K562 (cell line): ENCODE measurements at regions not wholly inside any gene's neighbourhood (a gene's known extent, or its start where the extent isn't known, plus 50 kb on each side); places are given as distances from the start of the nearest gene placed in this dataset.

Experiments used
- ATAC-seq: fragments of 200-7000 bp; cut with Tn5 transposase; 3 replicates; pipeline ENCODE4 v1.9.1; 2020; ENCODE audit warnings: moderate library complexity
- BruUV-seq: library from RNA; stranded (reverse); fragments of 400-500 nt; replicated peaks from 2 replicates; lab custom pipeline; 2021; lab: Mats Ljungman, UMichigan
- CTCF ChIA-PET: fragments of 300-600 bp; formaldehyde crosslinking; extraction: SDS; loops from one replicate; lab custom pipeline; 2021; ENCODE audit warnings: low intra/inter-chr PET ratio; lab: Yijun Ruan, JAX
- POLR2A ChIA-PET: fragments of 300-600, 350-650 bp; sonication (Branson Sonifier 250); formaldehyde crosslinking; extraction: SDS; loops from one replicate; lab custom pipeline; 2021; ENCODE audit warnings: antibody characterized with exemption, inconsistent platforms; lab: Yijun Ruan, JAX
- DNase-seq, 4 experiments: peaks; one replicate each; pipeline versions ENCODE4 v3.0.0 to v3.0.0-alpha.2; 2011 to 2018; ENCODE audit warnings: low spot score in 3 of 4, mixed read lengths in 3 of 4; ENCODE audit errors: extremely low read depth in 1 of 4
- FAIRE-seq: peaks from 2 replicates; lab custom pipeline; 2011; peaks lifted over from hg19 to GRCh38; lab: Jason Lieb, UNC
- H2AFZ ChIP-seq: 2 replicates; pipeline ENCODE4 v1.6.0; 2011; ENCODE audit warnings: low read depth, low read length, control low read depth, inconsistent platforms
- H3K27ac ChIP-seq: fragments of 200-600 bp; 3 replicates; pipeline ENCODE4 v1.8.0; 2011; ENCODE audit warnings: low read depth, mild to moderate bottlenecking, control low read depth, inconsistent platforms, low read length, moderate library complexity, mixed read lengths; ENCODE audit errors: extremely low read depth
- H3K27me3 ChIP-seq, 2 experiments: fragments of 300-600 bp in 1 of 2; 2 replicates in 1 of 2; 3 replicates in 1 of 2; pipeline versions ENCODE4 v1.6.0 to v1.8.0; 2011; ENCODE audit warnings: inconsistent platforms in 2 of 2, low read length in 2 of 2, mild to moderate bottlenecking in 1 of 2, mixed read lengths in 1 of 2, moderate library complexity in 1 of 2; ENCODE audit not compliant: control insufficient read depth in 2 of 2, insufficient read depth in 2 of 2
- H3K36me3 ChIP-seq: fragments of 300-600 bp; 3 replicates; pipeline ENCODE4 v1.8.0; 2011; ENCODE audit warnings: mild to moderate bottlenecking, low read length, inconsistent platforms; ENCODE audit not compliant: control insufficient read depth, insufficient read depth
- H3K4me1 ChIP-seq, 2 experiments: fragments of 200-600 bp in 1 of 2; replicated peaks in 1 of 2; 2 replicates in 1 of 2; 3 replicates in 1 of 2; pipeline versions ENCODE4 v1.5.1 to v1.8.0; 2011; ENCODE audit warnings: inconsistent platforms in 2 of 2, low read length in 2 of 2, mild to moderate bottlenecking in 1 of 2, mixed read lengths in 1 of 2, moderate library complexity in 1 of 2; ENCODE audit not compliant: control insufficient read depth in 2 of 2, insufficient read depth in 2 of 2
- H3K4me2 ChIP-seq: 2 replicates; pipeline ENCODE4 v1.6.1; 2011; ENCODE audit warnings: low read length, control low read depth, inconsistent platforms, mixed read lengths; ENCODE audit not compliant: insufficient read depth
- H3K4me3 ChIP-seq: fragments of 200-600 bp; sonication (generic), shearing (Covaris generic); 2 replicates; pipeline ENCODE4 v1.5.1; 2016; ENCODE audit warnings: control low read depth, inconsistent platforms
- H3K79me2 ChIP-seq: fragments of 200-600 bp; 3 replicates; pipeline ENCODE4 v1.8.0; 2011; ENCODE audit warnings: low read length, inconsistent platforms; ENCODE audit not compliant: control insufficient read depth, insufficient read depth
- H3K9ac ChIP-seq, 2 experiments: 2 replicates each; pipeline versions ENCODE4 v1.6.0 to v1.6.1; 2011; ENCODE audit warnings: low read depth in 2 of 2, low read length in 2 of 2, control low read depth in 1 of 2, inconsistent platforms in 1 of 2, mild to moderate bottlenecking in 1 of 2, mixed read lengths in 1 of 2; ENCODE audit not compliant: insufficient read depth in 1 of 2
- H3K9me1 ChIP-seq: one replicate; pipeline ENCODE4 v1.6.0; 2011; ENCODE audit warnings: inconsistent platforms, mild to moderate bottlenecking, low read length, moderate library complexity; ENCODE audit not compliant: control insufficient read depth, insufficient read depth
- H3K9me3 ChIP-seq: replicated peaks from 2 replicates; pipeline ENCODE4 v1.5.1; 2011; ENCODE audit warnings: low read depth, low read length, inconsistent platforms; ENCODE audit not compliant: control insufficient read depth, insufficient read depth
- H4K20me1 ChIP-seq: replicated peaks from 2 replicates; pipeline ENCODE4 v1.6.1; 2011; ENCODE audit warnings: low read length, inconsistent platforms, mixed read lengths; ENCODE audit not compliant: control insufficient read depth, insufficient read depth
- ATF7 ChIP-seq: fragments of 450-650 bp; IDR thresholded peaks from 2 replicates; pipeline ENCODE4 v1.7.1; 2014; ENCODE audit warnings: mild to moderate bottlenecking, moderate library complexity
- CEBPB ChIP-seq: fragments of 450-650 bp; IDR thresholded peaks from 2 replicates; pipeline ENCODE4 v1.6.1; 2016; ENCODE audit warnings: missing genetic modification characterization, missing compliant biosample characterization
- CEBPG ChIP-seq, 3 experiments: fragments of 200-800 bp in 1 of 3; sonication (Bioruptor generic) in 1 of 3; sonication (generic) in 1 of 3; formaldehyde crosslinking in 1 of 3; IDR thresholded peaks in 2 of 3; conservative IDR thresholded peaks in 1 of 3; 2 replicates each; pipeline versions ENCODE4 v1.6.1 to v1.8.0; 2016 to 2022; ENCODE audit warnings: missing compliant biosample characterization in 2 of 3, missing genetic modification characterization in 2 of 3, mild to moderate bottlenecking in 1 of 3, missing genetic modification reagents in 1 of 3
- CXXC5 ChIP-seq: fragments of 250-450 bp; sonication (Bioruptor Pico); IDR thresholded peaks from 2 replicates; pipeline ENCODE4 v1.8.0; 2022; ENCODE audit warnings: inconsistent platforms, mild to moderate bottlenecking, moderate library complexity
- FOXJ2 ChIP-seq: fragments of 200-800 bp; sonication (Bioruptor generic); IDR thresholded peaks from 2 replicates; pipeline ENCODE4 v1.6.1; 2016; ENCODE audit warnings: missing genetic modification characterization, missing compliant biosample characterization
- KDM1A ChIP-seq, 2 experiments: fragments of 450-650 bp; IDR thresholded peaks; 2 replicates each; pipeline ENCODE4 v1.6.1; 2016; ENCODE audit warnings: mild to moderate bottlenecking in 2 of 2
- KDM5B ChIP-seq: fragments of 200-600 bp; sonication (generic); IDR thresholded peaks from 2 replicates; pipeline ENCODE4 v1.6.1; 2012; ENCODE audit warnings: low read depth, mild to moderate bottlenecking, moderate library complexity, low read length, control low read depth, inconsistent platforms; ENCODE audit not compliant: insufficient replicate concordance
- NFIC ChIP-seq: fragments of 450-650 bp; IDR thresholded peaks from 2 replicates; pipeline ENCODE4 v1.6.1; 2017; ENCODE audit warnings: mild to moderate bottlenecking, inconsistent platforms
- NFIX ChIP-seq: fragments of 250-450 bp; sonication (Bioruptor Pico); IDR thresholded peaks from 2 replicates; pipeline ENCODE4 v1.4.0; 2020; ENCODE audit warnings: low read depth, mild to moderate bottlenecking, moderate library complexity
- ZSCAN32 ChIP-seq: fragments of 450-650 bp; formaldehyde crosslinking; IDR thresholded peaks from 2 replicates; pipeline ENCODE4 v1.4.0; 2020; ENCODE audit warnings: mild to moderate bottlenecking, moderate library complexity
- WGBS: fragments of 100-300 bp; shearing (Covaris generic); methylation state at CpG from one replicate; pipeline ENCODE4 v1.1.6; 2016; ENCODE audit warnings: low coverage, mixed read lengths; ENCODE audit not compliant: insufficient coverage; ENCODE audit errors: missing lambda C conversion rate; 5-methylcytosine and 5-hydroxymethylcytosine counted together
- in situ Hi-C: fragments of 300-500 bp; cut with MboI; formaldehyde crosslinking; loops from 4 replicates; pipeline ENCODE4 v1.15.0; 2018; ENCODE audit warnings: inconsistent platforms, mixed read lengths
- intact Hi-C: fragments of 100-400 bp; cut with micrococcal nuclease; formaldehyde crosslinking; loops from 2 replicates; pipeline ENCODE4 v1.14.2; 2022
- TF ChIP-seq, protein P1 (sequence below): fragments of 450-650 bp; formaldehyde crosslinking; IDR thresholded peaks from 2 replicates; pipeline ENCODE4 v1.4.0; 2022; ENCODE audit warnings: mild to moderate bottlenecking, moderate library complexity
- TF ChIP-seq, protein P2 (sequence below): fragments of 450-650 bp; IDR thresholded peaks from 2 replicates; pipeline ENCODE4 v1.6.1; 2016; ENCODE audit warnings: missing biosample characterization, missing genetic modification characterization
- TF ChIP-seq, protein P3 (sequence below), 2 experiments: fragments of 450-650 bp in 1 of 2; sonication (generic) in 1 of 2; formaldehyde crosslinking in 1 of 2; IDR thresholded peaks in 1 of 2; conservative IDR thresholded peaks in 1 of 2; 2 replicates each; pipeline versions ENCODE4 v1.6.1 to v1.8.1; 2016 to 2023; ENCODE audit warnings: mild to moderate bottlenecking in 2 of 2, moderate library complexity in 2 of 2, inconsistent platforms in 1 of 2, missing genetic modification reagents in 1 of 2
- TF ChIP-seq, protein P4 (sequence below): IDR thresholded peaks from 2 replicates; pipeline ENCODE4 v1.6.1; 2011; ENCODE audit warnings: borderline replicate concordance, low read depth, mild to moderate bottlenecking, moderate library complexity, low read length; ENCODE audit not compliant: insufficient read depth, poor library complexity, severe bottlenecking
- TF ChIP-seq, protein P5 (sequence below): sonication (generic); IDR thresholded peaks from 2 replicates; pipeline ENCODE4 v1.6.1; 2016

DNA sequence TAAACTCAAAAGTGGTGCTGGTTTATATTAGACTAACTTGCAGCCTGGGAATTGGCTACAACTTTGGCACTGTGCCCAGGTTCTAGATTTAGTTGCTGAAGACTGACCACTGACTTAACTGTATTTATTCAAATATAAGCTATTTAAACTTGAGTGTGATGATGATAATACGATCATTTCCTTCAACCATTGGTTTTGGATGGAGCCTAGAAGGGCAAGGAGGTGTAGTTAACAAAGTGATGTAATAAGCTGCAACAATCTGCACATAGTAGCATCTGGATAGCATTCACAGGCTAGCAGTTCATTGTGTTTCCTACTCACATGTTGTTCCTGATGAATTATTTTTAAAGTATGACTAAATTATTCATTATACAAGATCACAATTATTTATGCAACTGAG is 55.2 kb upstream of the DACH1 start:
- CTCF ChIA-PET, result no interaction called here
- no peaks in the 10 kb centered on the region for H4K20me1 ChIP-seq
- DNase-seq (no peak), ATAC-seq (no peak), FAIRE-seq (no peak)
- WGBS, result 0% methylated on average over 1 of the region's 1 CpG
- no peak overlapping the region for H3K27ac ChIP-seq
- no peak overlapping the region for H3K4me3 ChIP-seq
- no peak overlapping the region for H3K9ac ChIP-seq
- no peaks in the 10 kb centered on the region for H3K9me1 ChIP-seq
- POLR2A ChIA-PET, result no interaction called here
- 0 out of 2 replicates have a peak, but pooled peaks have one; percentile 27 for TF ChIP-seq CXXC5 (CRISPR knock-in tag)
- TF ChIP-seq, protein P1, sequence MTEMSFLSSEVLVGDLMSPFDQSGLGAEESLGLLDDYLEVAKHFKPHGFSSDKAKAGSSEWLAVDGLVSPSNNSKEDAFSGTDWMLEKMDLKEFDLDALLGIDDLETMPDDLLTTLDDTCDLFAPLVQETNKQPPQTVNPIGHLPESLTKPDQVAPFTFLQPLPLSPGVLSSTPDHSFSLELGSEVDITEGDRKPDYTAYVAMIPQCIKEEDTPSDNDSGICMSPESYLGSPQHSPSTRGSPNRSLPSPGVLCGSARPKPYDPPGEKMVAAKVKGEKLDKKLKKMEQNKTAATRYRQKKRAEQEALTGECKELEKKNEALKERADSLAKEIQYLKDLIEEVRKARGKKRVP, result peak; percentile 90
- TF ChIP-seq NFIX (CRISPR knock-in tag), result 0 out of 2 replicates have a peak, but pooled peaks have one; percentile 4
- peak; percentile 88 for TF ChIP-seq CEBPG (CRISPR knock-in tag; IDR thresholded peaks at IDR 0.05)
- peak in 1 of 2 experiments; percentile 57; a peak in 2 of 4 replicates for TF ChIP-seq CEBPG (tag; conservative IDR thresholded peaks at IDR 0.05 in 1 of 2, IDR thresholded peaks at IDR 0.05 in 1 of 2)
- no peak for TF ChIP-seq KDM1A (IDR thresholded peaks at IDR 0.05)
- TF ChIP-seq CEBPB (tag), result no peak
- TF ChIP-seq NFIC, result peak; percentile 21; the same call in 1 of the 2 replicates
- peak; percentile 63; the same call in 1 of the 2 replicates for TF ChIP-seq FOXJ2 (tag)
- TF ChIP-seq, protein P2, sequence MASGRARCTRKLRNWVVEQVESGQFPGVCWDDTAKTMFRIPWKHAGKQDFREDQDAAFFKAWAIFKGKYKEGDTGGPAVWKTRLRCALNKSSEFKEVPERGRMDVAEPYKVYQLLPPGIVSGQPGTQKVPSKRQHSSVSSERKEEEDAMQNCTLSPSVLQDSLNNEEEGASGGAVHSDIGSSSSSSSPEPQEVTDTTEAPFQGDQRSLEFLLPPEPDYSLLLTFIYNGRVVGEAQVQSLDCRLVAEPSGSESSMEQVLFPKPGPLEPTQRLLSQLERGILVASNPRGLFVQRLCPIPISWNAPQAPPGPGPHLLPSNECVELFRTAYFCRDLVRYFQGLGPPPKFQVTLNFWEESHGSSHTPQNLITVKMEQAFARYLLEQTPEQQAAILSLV, result peak; percentile 64; the same call in 1 of the 2 replicates
- no peak for TF ChIP-seq KDM5B
- peak; percentile 72 for TF ChIP-seq ZSCAN32
- peak; percentile 27; the same call in 1 of the 2 replicates for TF ChIP-seq ATF7
- TF ChIP-seq, protein P3, sequence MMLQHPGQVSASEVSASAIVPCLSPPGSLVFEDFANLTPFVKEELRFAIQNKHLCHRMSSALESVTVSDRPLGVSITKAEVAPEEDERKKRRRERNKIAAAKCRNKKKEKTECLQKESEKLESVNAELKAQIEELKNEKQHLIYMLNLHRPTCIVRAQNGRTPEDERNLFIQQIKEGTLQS (IDR thresholded peaks at IDR 0.05), result peak; percentile 42; the same call in 1 of the 2 replicates
- TF ChIP-seq, protein P3 (CRISPR knock-in tag; conservative IDR thresholded peaks at IDR 0.05), result no peak
- TF ChIP-seq, protein P4, sequence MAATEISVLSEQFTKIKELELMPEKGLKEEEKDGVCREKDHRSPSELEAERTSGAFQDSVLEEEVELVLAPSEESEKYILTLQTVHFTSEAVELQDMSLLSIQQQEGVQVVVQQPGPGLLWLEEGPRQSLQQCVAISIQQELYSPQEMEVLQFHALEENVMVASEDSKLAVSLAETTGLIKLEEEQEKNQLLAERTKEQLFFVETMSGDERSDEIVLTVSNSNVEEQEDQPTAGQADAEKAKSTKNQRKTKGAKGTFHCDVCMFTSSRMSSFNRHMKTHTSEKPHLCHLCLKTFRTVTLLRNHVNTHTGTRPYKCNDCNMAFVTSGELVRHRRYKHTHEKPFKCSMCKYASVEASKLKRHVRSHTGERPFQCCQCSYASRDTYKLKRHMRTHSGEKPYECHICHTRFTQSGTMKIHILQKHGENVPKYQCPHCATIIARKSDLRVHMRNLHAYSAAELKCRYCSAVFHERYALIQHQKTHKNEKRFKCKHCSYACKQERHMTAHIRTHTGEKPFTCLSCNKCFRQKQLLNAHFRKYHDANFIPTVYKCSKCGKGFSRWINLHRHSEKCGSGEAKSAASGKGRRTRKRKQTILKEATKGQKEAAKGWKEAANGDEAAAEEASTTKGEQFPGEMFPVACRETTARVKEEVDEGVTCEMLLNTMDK, result no peak
- TF ChIP-seq, protein P5, sequence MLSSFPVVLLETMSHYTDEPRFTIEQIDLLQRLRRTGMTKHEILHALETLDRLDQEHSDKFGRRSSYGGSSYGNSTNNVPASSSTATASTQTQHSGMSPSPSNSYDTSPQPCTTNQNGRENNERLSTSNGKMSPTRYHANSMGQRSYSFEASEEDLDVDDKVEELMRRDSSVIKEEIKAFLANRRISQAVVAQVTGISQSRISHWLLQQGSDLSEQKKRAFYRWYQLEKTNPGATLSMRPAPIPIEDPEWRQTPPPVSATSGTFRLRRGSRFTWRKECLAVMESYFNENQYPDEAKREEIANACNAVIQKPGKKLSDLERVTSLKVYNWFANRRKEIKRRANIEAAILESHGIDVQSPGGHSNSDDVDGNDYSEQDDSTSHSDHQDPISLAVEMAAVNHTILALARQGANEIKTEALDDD, result 0 out of 2 replicates have a peak, but pooled peaks have one; percentile 38
- no peak overlapping the region for H2AFZ ChIP-seq
- H3K9me3 ChIP-seq, result no peaks in the 10 kb centered on the region
- no TSS peak for BruUV-seq
- intact Hi-C loops (no loop called here), in situ Hi-C loops (no loop called here)
- H3K4me1 ChIP-seq, result no peaks in the 10 kb centered on the region
- no peaks in the 10 kb centered on the region for H3K27me3 ChIP-seq
- H3K36me3 ChIP-seq, result no peaks in the 10 kb centered on the region
- H3K79me2 ChIP-seq, result no peaks in the 10 kb centered on the region
- H3K4me2 ChIP-seq, result no peak overlapping the region
